ENCODE measurements at regions not wholly inside any gene's neighbourhood (a gene's known extent, or its start where the extent isn't known, plus 50 kb on each side); places are given as distances from the start of the nearest gene placed in this dataset.

GRCh38 chr2:7951490-7951889, 730.4 kb upstream of the ID2 start (continued):
- TF ChIP-seq INSM2 (tag by site-specific recombination; IDR thresholded peaks at IDR 0.05) (no peak), GLIS2 (tag by site-specific recombination; IDR thresholded peaks at IDR 0.05) (no peak), ZBTB26 (tag by site-specific recombination; optimal IDR thresholded peaks at IDR 0.05) (no peak)

GRCh38 chr2:7952046-7952745, 729.7 kb upstream of the ID2 start:
- Histone ChIP-seq H3K27ac (ENCODE audit: extremely low read depth, low read depth, low read length) (no peak overlapping the region), H3K36me3 (ENCODE audit: control insufficient read depth in 2 of 2, insufficient read depth in 1 of 2, low read length in 2 of 2) (no peaks in the 10 kb centered on the region), H3K4me1 (ENCODE audit: control insufficient read depth, insufficient read depth, low read length) (no peaks in the 10 kb centered on the region), H3K9me3 (ENCODE audit: control insufficient read depth, insufficient read depth, low read depth, low read length) (no peaks in the 10 kb centered on the region), H3K4me3 (ENCODE audit: low read depth, low read length) (no peak overlapping the region)
- CTCF ChIA-PET = no interaction called here
- POLR2A ChIA-PET = no interaction called here
- no peak for TF ChIP-seq ZBTB26 (tag by site-specific recombination; optimal IDR thresholded peaks at IDR 0.05)
- TF ChIP-seq ZNF654 (tag by site-specific recombination; IDR thresholded peaks at IDR 0.05; ENCODE audit: low read depth) = no peak
- no peak for TF ChIP-seq SCRT2 (tag by site-specific recombination; IDR thresholded peaks at IDR 0.05)
- TF ChIP-seq GFI1B (tag by site-specific recombination; IDR thresholded peaks at IDR 0.05) = no peak

GRCh38 chr2:7953195-7953594, 728.7 kb upstream of the ID2 start:
- Histone ChIP-seq H3K4me1 (ENCODE audit: control insufficient read depth, insufficient read depth, low read length) (no peaks in the 10 kb centered on the region), H3K4me3 (ENCODE audit: low read depth, low read length) (no peak overlapping the region), H3K36me3 (ENCODE audit: control insufficient read depth in 2 of 2, insufficient read depth in 1 of 2, low read length in 2 of 2) (no peaks in the 10 kb centered on the region), H3K27ac (ENCODE audit: extremely low read depth, low read depth, low read length) (no peak overlapping the region), H3K9me3 (ENCODE audit: control insufficient read depth, insufficient read depth, low read depth, low read length) (no peaks in the 10 kb centered on the region)
- TF ChIP-seq ZNF362 (tag by site-specific recombination; IDR thresholded peaks at IDR 0.05) (no peak), KLF9 (tag by site-specific recombination; IDR thresholded peaks at IDR 0.05; ENCODE audit: low read depth) (no peak), KLF16 (tag by site-specific recombination; IDR thresholded peaks at IDR 0.05) (no peak), HOXC10 (CRISPR knock-in tag; IDR thresholded peaks at IDR 0.05) (no peak), ZNF645 (tag by site-specific recombination; IDR thresholded peaks at IDR 0.05) (no peak), ZNF341 (tag by site-specific recombination; IDR thresholded peaks at IDR 0.05; ENCODE audit: low read depth) (no peak), ZNF704 (tag by site-specific recombination; IDR thresholded peaks at IDR 0.05) (no peak), CTCF (tag by site-specific recombination; IDR thresholded peaks at IDR 0.05) (no peak), ZNF174 (tag by site-specific recombination; IDR thresholded peaks at IDR 0.05) (no peak), ZNF146 (tag by site-specific recombination; IDR thresholded peaks at IDR 0.05) (no peak), WT1 (tag by site-specific recombination; IDR thresholded peaks at IDR 0.05) (no peak), ZNF2 (tag by site-specific recombination; IDR thresholded peaks at IDR 0.05) (no peak), ZNF660 (tag by site-specific recombination; IDR thresholded peaks at IDR 0.05) (no peak), ZNF114 (tag by site-specific recombination; IDR thresholded peaks at IDR 0.05) (no peak), ZNF596 (tag by site-specific recombination; IDR thresholded peaks at IDR 0.05) (no peak), ZNF558 (tag by site-specific recombination; IDR thresholded peaks at IDR 0.05) (no peak), ZNF302 (tag by site-specific recombination; IDR thresholded peaks at IDR 0.05; ENCODE audit: low read depth) (no peak), IKZF3 (tag by site-specific recombination; IDR thresholded peaks at IDR 0.05) (no peak), ZNF404 (tag by site-specific recombination; IDR thresholded peaks at IDR 0.05) (no peak)
- CTCF ChIA-PET = no interaction called here
- POLR2A ChIA-PET = no interaction called here
